Stomach (tissue), 4 donors: ENCODE measurements at regions not wholly inside any gene's neighbourhood (a gene's known extent, or its start where the extent isn't known, plus 50 kb on each side); places are given as distances from the start of the nearest gene placed in this dataset.
"Not testable (repeated sequence)": the region's sequence is repeated elsewhere in the genome, so short reads cannot be mapped to it uniquely, and the experiment has no call there.

Source experiments
- EP300 ChIP-seq: sonication (generic); formaldehyde crosslinking; IDR thresholded peaks from one replicate; pipeline ENCODE4 v1.6.1; 2017; ENCODE audit warnings: antibody characterized with exemption
- POLR2A ChIP-seq, 4 donors: fragments of 450-650 bp; IDR thresholded peaks; one replicate each; pipeline ENCODE4 v1.6.1; 2016; ENCODE audit warnings: antibody characterized with exemption in 4 of 4, control low read depth in 2 of 4, mild to moderate bottlenecking in 1 of 4, moderate library complexity in 1 of 4
- POLR2AphosphoS5 ChIP-seq, 3 donors: sonication (generic); formaldehyde crosslinking; IDR thresholded peaks; one replicate each; pipeline ENCODE4 v1.6.1; 2016; ENCODE audit warnings: antibody characterized with exemption in 3 of 3
- TF ChIP-seq, protein P1 (sequence below), 7 experiments: fragments of 450-650 bp in 4 of 7; fragments of 200-600 bp in 3 of 7; sonication (generic) in 3 of 7; IDR thresholded peaks; one replicate each; pipeline ENCODE4 v1.5.1; 2016 to 2019; ENCODE audit warnings: antibody characterized with exemption in 7 of 7, control low read depth in 2 of 7, mild to moderate bottlenecking in 1 of 7

DNA sequence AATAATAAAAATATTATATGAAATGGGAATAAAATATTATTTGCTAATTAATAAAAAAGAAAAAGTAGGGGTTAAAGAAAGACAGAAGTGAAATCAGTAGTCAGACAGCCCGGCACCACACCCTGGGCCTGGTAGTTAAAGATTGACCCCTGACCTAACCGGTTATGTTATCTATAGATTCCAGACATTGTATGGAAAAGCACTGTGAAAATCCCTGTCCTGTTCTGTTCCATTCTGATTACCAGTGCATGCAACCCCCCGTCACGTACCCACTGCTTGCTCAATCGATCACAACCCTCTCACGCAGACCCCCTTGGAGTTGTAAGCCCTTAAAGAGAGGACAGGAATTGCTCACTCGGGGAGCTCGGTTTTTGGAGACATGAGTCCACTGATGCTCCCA is 101.9 kb upstream of the ZKSCAN2 start:
- TF ChIP-seq, protein P1, sequence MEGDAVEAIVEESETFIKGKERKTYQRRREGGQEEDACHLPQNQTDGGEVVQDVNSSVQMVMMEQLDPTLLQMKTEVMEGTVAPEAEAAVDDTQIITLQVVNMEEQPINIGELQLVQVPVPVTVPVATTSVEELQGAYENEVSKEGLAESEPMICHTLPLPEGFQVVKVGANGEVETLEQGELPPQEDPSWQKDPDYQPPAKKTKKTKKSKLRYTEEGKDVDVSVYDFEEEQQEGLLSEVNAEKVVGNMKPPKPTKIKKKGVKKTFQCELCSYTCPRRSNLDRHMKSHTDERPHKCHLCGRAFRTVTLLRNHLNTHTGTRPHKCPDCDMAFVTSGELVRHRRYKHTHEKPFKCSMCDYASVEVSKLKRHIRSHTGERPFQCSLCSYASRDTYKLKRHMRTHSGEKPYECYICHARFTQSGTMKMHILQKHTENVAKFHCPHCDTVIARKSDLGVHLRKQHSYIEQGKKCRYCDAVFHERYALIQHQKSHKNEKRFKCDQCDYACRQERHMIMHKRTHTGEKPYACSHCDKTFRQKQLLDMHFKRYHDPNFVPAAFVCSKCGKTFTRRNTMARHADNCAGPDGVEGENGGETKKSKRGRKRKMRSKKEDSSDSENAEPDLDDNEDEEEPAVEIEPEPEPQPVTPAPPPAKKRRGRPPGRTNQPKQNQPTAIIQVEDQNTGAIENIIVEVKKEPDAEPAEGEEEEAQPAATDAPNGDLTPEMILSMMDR (IDR thresholded peaks at IDR 0.05): not testable (repeated sequence)
- TF ChIP-seq POLR2A (IDR thresholded peaks at IDR 0.05); POLR2AphosphoS5 (IDR thresholded peaks at IDR 0.05); EP300: not testable (repeated sequence)
